SU-DHL-6 (cell line): ENCODE measurements at regions not wholly inside any gene's neighbourhood (a gene's known extent, or its start where the extent isn't known, plus 50 kb on each side); places are given as distances from the start of the nearest gene placed in this dataset.

Experiments used
- H2AFZ ChIP-seq: fragments of 200-600 bp; sonication (generic); 2 replicates; pipeline ENCODE4 v1.6.1; 2014; ENCODE audit warnings: low read depth, mild to moderate bottlenecking, moderate library complexity, mixed read lengths, antibody characterized with exemption, low read length; ENCODE audit not compliant: severe bottlenecking
- H3F3A ChIP-seq: fragments of 200-600 bp; shearing (Covaris generic); 2 replicates; pipeline ENCODE4 v1.6.0; 2016; ENCODE audit warnings: antibody characterized with exemption, mild to moderate bottlenecking; ENCODE audit not compliant: insufficient read depth
- H3K27ac ChIP-seq: fragments of 200-600 bp; sonication (generic); 2 replicates; pipeline ENCODE4 v1.5.1; 2016; ENCODE audit warnings: low read depth, mild to moderate bottlenecking, low read length, moderate library complexity, mixed read lengths
- H3K27me3 ChIP-seq: fragments of 200-600 bp; sonication (generic), shearing (Covaris generic); 2 replicates; pipeline ENCODE4 v1.6.0; 2014; ENCODE audit warnings: mild to moderate bottlenecking, low read length
- H3K36me3 ChIP-seq: fragments of 200-600 bp; sonication (generic); 2 replicates; pipeline ENCODE4 v1.6.1; 2014; ENCODE audit warnings: mild to moderate bottlenecking, low read length, mixed read lengths
- H3K4me2 ChIP-seq: fragments of 300-600, 200-600 bp; shearing (Covaris generic), sonication (generic); 2 replicates; pipeline ENCODE4 v1.6.0; 2014; ENCODE audit warnings: low read length, low read depth, mild to moderate bottlenecking; ENCODE audit not compliant: poor library complexity, severe bottlenecking
- H3K4me3 ChIP-seq: fragments of 200-600 bp; sonication (generic); 2 replicates; pipeline ENCODE4 v1.5.1; 2014; ENCODE audit warnings: antibody characterized with exemption, low read length, mild to moderate bottlenecking, mixed read lengths; ENCODE audit not compliant: insufficient read depth, poor library complexity, severe bottlenecking
- H3K79me2 ChIP-seq: fragments of 200-600 bp; sonication (generic); 2 replicates; pipeline ENCODE4 v1.6.1; 2014; ENCODE audit warnings: mild to moderate bottlenecking, low read length, moderate library complexity; ENCODE audit not compliant: insufficient read depth
- H3K9ac ChIP-seq: fragments of 200-600 bp; sonication (generic); 2 replicates; pipeline ENCODE4 v1.7.0; 2014; ENCODE audit warnings: mild to moderate bottlenecking, low read length
- H3K9me2 ChIP-seq: fragments of 200-600 bp; sonication (generic); replicated peaks from 2 replicates; pipeline ENCODE4 v1.6.1; 2014; ENCODE audit warnings: low read length; ENCODE audit not compliant: insufficient read depth
- H3K9me3 ChIP-seq: fragments of 200-600 bp; sonication (generic); 2 replicates; pipeline ENCODE4 v1.6.1; 2014; ENCODE audit warnings: low read length, mixed read lengths; ENCODE audit not compliant: insufficient read depth
- H4K20me1 ChIP-seq: fragments of 200-600 bp; sonication (generic); 2 replicates; pipeline ENCODE4 v1.6.1; 2014; ENCODE audit warnings: low read depth, mild to moderate bottlenecking, antibody characterized with exemption, low read length, moderate library complexity, mixed read lengths
- EZH2phosphoT487 ChIP-seq: fragments of 200-600 bp; sonication (generic), shearing (Covaris generic); conservative IDR thresholded peaks from 2 replicates; pipeline ENCODE4 v1.6.1; 2018; ENCODE audit warnings: mild to moderate bottlenecking, antibody characterized with exemption, low read length, moderate library complexity, mixed read lengths
- TF ChIP-seq, protein P1 (sequence below): fragments of 200-600 bp; sonication (generic); IDR thresholded peaks from one replicate; pipeline ENCODE4 v1.5.1; 2017; ENCODE audit warnings: antibody characterized with exemption, mild to moderate bottlenecking, low read length, moderate library complexity; ENCODE audit not compliant: insufficient read depth, poor library complexity, severe bottlenecking

DNA sequence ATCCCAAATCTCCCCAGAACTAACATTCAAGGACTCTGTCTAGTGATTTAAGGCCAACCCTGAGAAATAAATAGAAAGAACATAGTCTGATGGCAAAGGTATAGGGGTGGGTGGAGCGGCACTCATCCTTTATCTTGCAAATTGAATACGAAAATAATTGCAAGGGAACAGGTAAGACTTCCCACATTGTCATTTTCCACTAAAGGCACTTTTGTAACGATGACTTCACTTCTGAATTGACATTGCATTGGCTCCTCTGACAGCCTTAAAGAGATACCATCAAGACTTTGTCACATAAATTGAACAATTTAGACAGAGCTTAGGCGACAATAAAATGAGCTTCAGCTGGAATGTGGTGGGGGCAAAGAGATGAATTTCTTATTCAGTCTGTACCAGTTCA, 75.3 kb upstream of the PLCL2 start:
- H3K79me2 ChIP-seq, result no peaks in the 10 kb centered on the region
- H3K27ac ChIP-seq, result no peak overlapping the region
- no peaks in the 10 kb centered on the region for H3K27me3 ChIP-seq
- H3K4me3 ChIP-seq, result no peak overlapping the region
- no peak overlapping the region for H3K4me2 ChIP-seq
- H3K36me3 ChIP-seq, result no peaks in the 10 kb centered on the region
- no peak overlapping the region for H2AFZ ChIP-seq
- H3K9me3 ChIP-seq, result no peaks in the 10 kb centered on the region
- H3F3A ChIP-seq, result no peaks in the 10 kb centered on the region
- no peaks in the 10 kb centered on the region for H4K20me1 ChIP-seq
- no peaks in the 10 kb centered on the region for H3K9me2 ChIP-seq
- no peak overlapping the region for H3K9ac ChIP-seq
- TF ChIP-seq, protein P1, sequence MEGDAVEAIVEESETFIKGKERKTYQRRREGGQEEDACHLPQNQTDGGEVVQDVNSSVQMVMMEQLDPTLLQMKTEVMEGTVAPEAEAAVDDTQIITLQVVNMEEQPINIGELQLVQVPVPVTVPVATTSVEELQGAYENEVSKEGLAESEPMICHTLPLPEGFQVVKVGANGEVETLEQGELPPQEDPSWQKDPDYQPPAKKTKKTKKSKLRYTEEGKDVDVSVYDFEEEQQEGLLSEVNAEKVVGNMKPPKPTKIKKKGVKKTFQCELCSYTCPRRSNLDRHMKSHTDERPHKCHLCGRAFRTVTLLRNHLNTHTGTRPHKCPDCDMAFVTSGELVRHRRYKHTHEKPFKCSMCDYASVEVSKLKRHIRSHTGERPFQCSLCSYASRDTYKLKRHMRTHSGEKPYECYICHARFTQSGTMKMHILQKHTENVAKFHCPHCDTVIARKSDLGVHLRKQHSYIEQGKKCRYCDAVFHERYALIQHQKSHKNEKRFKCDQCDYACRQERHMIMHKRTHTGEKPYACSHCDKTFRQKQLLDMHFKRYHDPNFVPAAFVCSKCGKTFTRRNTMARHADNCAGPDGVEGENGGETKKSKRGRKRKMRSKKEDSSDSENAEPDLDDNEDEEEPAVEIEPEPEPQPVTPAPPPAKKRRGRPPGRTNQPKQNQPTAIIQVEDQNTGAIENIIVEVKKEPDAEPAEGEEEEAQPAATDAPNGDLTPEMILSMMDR, result no peak
- TF ChIP-seq EZH2phosphoT487, result no peak

DNA sequence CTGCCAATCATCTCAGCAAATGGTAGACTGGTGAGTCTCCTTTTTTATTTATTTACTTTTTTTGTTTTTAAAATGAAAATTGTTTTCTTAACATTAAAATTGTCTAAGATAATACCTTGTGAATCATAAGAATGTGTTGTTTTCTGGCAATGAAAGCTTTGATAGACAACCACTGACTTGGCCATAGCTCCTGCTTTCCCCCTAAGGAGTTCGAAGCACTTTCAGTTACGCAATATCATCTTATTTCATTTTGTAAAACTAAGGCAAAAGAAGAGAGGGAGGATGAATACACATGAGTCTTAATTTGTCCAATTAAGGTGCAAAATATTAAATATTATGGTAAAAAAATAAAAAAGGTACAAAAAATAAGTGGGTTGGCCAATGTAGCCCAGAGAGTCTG, 74.8 kb upstream of the PLCL2 start:
- H3K79me2 ChIP-seq, result no peaks in the 10 kb centered on the region
- no peaks in the 10 kb centered on the region for H3K27me3 ChIP-seq
- H3K4me3 ChIP-seq, result no peak overlapping the region
- no peaks in the 10 kb centered on the region for H3K9me2 ChIP-seq
- no peak overlapping the region for H2AFZ ChIP-seq
- H3K9me3 ChIP-seq, result no peaks in the 10 kb centered on the region
- no peak overlapping the region for H3K27ac ChIP-seq
- H3F3A ChIP-seq, result no peaks in the 10 kb centered on the region
- no peaks in the 10 kb centered on the region for H4K20me1 ChIP-seq
- no peak overlapping the region for H3K4me2 ChIP-seq
- no peak for TF ChIP-seq EZH2phosphoT487
- TF ChIP-seq, protein P1, result no peak
- H3K9ac ChIP-seq, result no peak overlapping the region
- no peaks in the 10 kb centered on the region for H3K36me3 ChIP-seq

DNA sequence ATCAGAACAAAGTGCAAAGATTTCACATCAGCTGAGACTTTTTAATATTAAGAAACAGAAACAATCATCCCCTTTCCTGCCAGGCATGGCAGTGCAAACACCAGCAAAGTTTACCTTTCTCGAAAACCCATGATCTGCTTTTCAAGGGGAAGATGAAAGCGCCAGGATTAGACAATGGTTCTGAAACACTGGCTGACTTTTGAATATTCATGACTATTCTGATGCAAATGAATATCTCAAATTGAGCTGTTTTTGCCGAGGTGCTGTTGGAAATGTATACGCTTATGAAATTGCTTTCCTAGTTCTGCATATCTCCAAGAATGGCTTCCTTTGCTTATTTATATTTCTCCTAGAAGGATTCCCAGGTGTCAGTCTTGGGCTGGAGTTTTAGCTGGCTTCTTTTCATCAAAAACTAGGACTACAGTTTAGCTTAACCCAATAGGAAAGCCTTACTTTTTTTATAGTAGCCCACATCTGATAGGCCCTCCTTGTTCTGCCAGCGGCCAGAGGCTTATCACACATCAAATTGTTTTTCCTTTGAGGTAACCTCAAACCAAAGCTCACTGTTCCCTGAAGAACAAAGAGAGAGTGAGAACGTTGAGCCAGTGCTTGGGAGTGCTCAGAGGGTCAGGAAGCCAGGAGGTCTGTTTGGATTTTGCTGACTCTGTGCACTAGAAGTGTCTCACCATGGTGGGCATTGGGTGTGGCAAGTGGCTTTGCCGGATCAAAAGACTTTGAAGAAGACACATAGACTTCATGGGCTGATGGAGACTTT, 74.0 kb upstream of the PLCL2 start:
- Histone ChIP-seq H3K36me3 (no peaks in the 10 kb centered on the region), H3K9ac (no peak overlapping the region), H3K27ac (no peak overlapping the region), H3F3A (no peaks in the 10 kb centered on the region), H3K9me2 (no peaks in the 10 kb centered on the region), H3K79me2 (no peaks in the 10 kb centered on the region), H4K20me1 (no peaks in the 10 kb centered on the region), H3K27me3 (no peaks in the 10 kb centered on the region), H3K9me3 (no peaks in the 10 kb centered on the region), H3K4me2 (no peak overlapping the region), H3K4me3 (no peak overlapping the region), H2AFZ (no peak overlapping the region)
- TF ChIP-seq EZH2phosphoT487, result no peak
- TF ChIP-seq, protein P1, result no peak
